HCT116 (cell line): ENCODE measurements at regions not wholly inside any gene's neighbourhood (a gene's known extent, or its start where the extent isn't known, plus 50 kb on each side); places are given as distances from the start of the nearest gene placed in this dataset.

Experiments used
- ATAC-seq: fragments of 200-7000 bp; cut with Tn5 transposase; 2 replicates; pipeline ENCODE4 v1.9.1; 2020; ENCODE audit warnings: mild to moderate bottlenecking, moderate library complexity
- BruUV-seq: library from RNA; stranded (reverse); fragments of 400-500 nt; replicated peaks from 2 replicates; lab custom pipeline; 2021; lab: Mats Ljungman, UMichigan
- CTCF ChIA-PET: fragments of 300-600 bp; sonication (Branson Sonifier 250); formaldehyde crosslinking; loops from one replicate; lab custom pipeline; 2021; ENCODE audit warnings: antibody characterized with exemption; lab: Charles Lee
- POLR2A ChIA-PET: fragments of 300-600, 350-600 bp; sonication (Branson Sonifier 250); formaldehyde crosslinking; loops from one replicate; lab custom pipeline; 2021; ENCODE audit warnings: antibody characterized with exemption; lab: Charles Lee
- RAD21 ChIA-PET, 2 experiments: fragments of 300-600 bp; sonication (Branson Sonifier 250); formaldehyde crosslinking; loops; one replicate each; lab custom pipeline; 2023; ENCODE audit warnings: low total read pairs in 2 of 2; ENCODE audit not compliant: uncharacterized antibody in 2 of 2, unreplicated experiment in 2 of 2, low non-redundant PET in 1 of 2; lab: Charles Lee
- DNase-seq: peaks from one replicate; pipeline ENCODE4 v3.0.0-alpha.2; 2010; ENCODE audit warnings: low read depth, low spot score
- H2AFZ ChIP-seq: fragments of 200-600 bp; shearing (Covaris generic), sonication (generic); 2 replicates; pipeline ENCODE4 v1.6.1; 2017; ENCODE audit warnings: low read depth, mixed run types, mixed read lengths, antibody characterized with exemption, low read length; ENCODE audit not compliant: poor library complexity, severe bottlenecking
- H3K27ac ChIP-seq: 2 replicates; pipeline ENCODE4 v1.5.1; 2012; ENCODE audit warnings: low read depth, low read length
- H3K27me3 ChIP-seq: fragments of 200-600 bp; sonication (generic); 2 replicates; pipeline ENCODE4 v1.6.1; 2016; ENCODE audit warnings: mixed run types, low read length, mixed read lengths; ENCODE audit not compliant: insufficient read depth
- H3K36me3 ChIP-seq, 2 experiments: fragments of 200-500 bp in 1 of 2; fragments of 200-600 bp in 1 of 2; sonication (Bioruptor generic) in 1 of 2; sonication (generic) in 1 of 2; 2 replicates each; pipeline versions ENCODE4 v1.5.1 to v1.6.1; 2014 to 2016; ENCODE audit warnings: low read length in 2 of 2, inconsistent platforms in 1 of 2, mixed read lengths in 1 of 2, mixed run types in 1 of 2; ENCODE audit not compliant: insufficient read depth in 2 of 2, control insufficient read depth in 1 of 2
- H3K4me1 ChIP-seq, 2 experiments: fragments of 200-600 bp in 1 of 2; sonication (generic) in 1 of 2; 2 replicates each; pipeline versions ENCODE4 v1.5.1 to v1.6.1; 2012 to 2017; ENCODE audit warnings: low read length in 2 of 2, inconsistent platforms in 1 of 2, mild to moderate bottlenecking in 1 of 2, mixed read lengths in 1 of 2, mixed run types in 1 of 2, moderate library complexity in 1 of 2; ENCODE audit not compliant: insufficient read depth in 2 of 2, control insufficient read depth in 1 of 2
- H3K4me2 ChIP-seq: fragments of 200-600 bp; sonication (generic); 2 replicates; pipeline ENCODE4 v1.6.1; 2017; ENCODE audit warnings: mixed run types, low read length, mixed read lengths
- H3K4me3 ChIP-seq, 2 experiments: fragments of 200-600 bp in 1 of 2; sonication (generic) in 1 of 2; replicated peaks in 1 of 2; 2 replicates each; pipeline ENCODE4 v1.5.1; 2011 to 2016; ENCODE audit warnings: low read length in 2 of 2, control low read depth in 1 of 2, low read depth in 1 of 2, mild to moderate bottlenecking in 1 of 2, mixed read lengths in 1 of 2, mixed run types in 1 of 2
- H3K79me2 ChIP-seq: fragments of 200-600 bp; sonication (generic); 2 replicates; pipeline ENCODE4 v1.6.1; 2017; ENCODE audit warnings: mild to moderate bottlenecking, mixed run types, low read length, moderate library complexity, mixed read lengths; ENCODE audit not compliant: insufficient read depth
- H3K9ac ChIP-seq: fragments of 200-600 bp; sonication (generic); 2 replicates; pipeline ENCODE4 v1.6.1; 2016; ENCODE audit warnings: low read length, mixed read lengths
- H3K9me2 ChIP-seq: fragments of 200-600 bp; sonication (generic), shearing (Covaris generic); 2 replicates; pipeline ENCODE4 v1.6.1; 2017; ENCODE audit warnings: mixed run types, mild to moderate bottlenecking, moderate library complexity; ENCODE audit not compliant: insufficient read depth
- H3K9me3 ChIP-seq, 2 experiments: fragments of 200-500 bp in 1 of 2; fragments of 200-600 bp in 1 of 2; sonication (Bioruptor generic) in 1 of 2; sonication (generic) in 1 of 2; 2 replicates each; pipeline ENCODE4 v1.6.1; 2014 to 2017; ENCODE audit warnings: low read length in 2 of 2, mixed read lengths in 2 of 2, inconsistent platforms in 1 of 2, low read depth in 1 of 2, mild to moderate bottlenecking in 1 of 2, mixed run types in 1 of 2, moderate library complexity in 1 of 2; ENCODE audit not compliant: control insufficient read depth in 1 of 2, insufficient read depth in 1 of 2
- H4K20me1 ChIP-seq: fragments of 200-600 bp; sonication (generic), shearing (Covaris generic); 2 replicates; pipeline ENCODE4 v1.6.1; 2017; ENCODE audit warnings: mixed run types, mild to moderate bottlenecking, moderate library complexity; ENCODE audit not compliant: insufficient read depth
- CEBPB ChIP-seq: IDR thresholded peaks from 2 replicates; pipeline ENCODE4 v1.6.1; 2012; ENCODE audit warnings: low read depth
- CTCF ChIP-seq, 3 experiments: fragments of 200-600 bp in 1 of 3; sonication (generic) in 1 of 3; IDR thresholded peaks in 2 of 3; conservative IDR thresholded peaks in 1 of 3; 2 replicates each; pipeline ENCODE4 v1.5.1; 2012 to 2017; ENCODE audit warnings: low read depth in 2 of 3, low read length in 2 of 3, antibody characterized with exemption in 1 of 3, borderline replicate concordance in 1 of 3, control low read depth in 1 of 3, mild to moderate bottlenecking in 1 of 3, mixed read lengths in 1 of 3, mixed run types in 1 of 3, moderate library complexity in 1 of 3; ENCODE audit not compliant: insufficient read depth in 1 of 3
- ELF1 ChIP-seq: IDR thresholded peaks from 2 replicates; pipeline ENCODE4 v1.6.1; 2012; ENCODE audit warnings: low read depth, borderline replicate concordance
- FOSL1 ChIP-seq: IDR thresholded peaks from 2 replicates; pipeline ENCODE4 v1.6.1; 2012; ENCODE audit warnings: low read depth
- JUND ChIP-seq: IDR thresholded peaks from 2 replicates; pipeline ENCODE4 v1.6.1; 2012
- MAX ChIP-seq: IDR thresholded peaks from 2 replicates; pipeline ENCODE4 v1.6.1; 2012
- POLR2AphosphoS5 ChIP-seq: IDR thresholded peaks from 2 replicates; pipeline ENCODE4 v1.6.1; 2011; ENCODE audit warnings: mild to moderate bottlenecking, low read depth, low read length, moderate library complexity
- REST ChIP-seq: IDR thresholded peaks from 2 replicates; pipeline ENCODE4 v1.6.1; 2012; ENCODE audit warnings: low read depth
- SP1 ChIP-seq: IDR thresholded peaks from 2 replicates; pipeline ENCODE4 v1.6.1; 2012; ENCODE audit warnings: low read depth
- TCF7L2 ChIP-seq: IDR thresholded peaks from 2 replicates; pipeline ENCODE4 v1.7.0; 2011; ENCODE audit warnings: borderline replicate concordance, inconsistent platforms; ENCODE audit not compliant: insufficient read depth, insufficient read length; ENCODE audit errors: extremely low read depth
- ZBTB33 ChIP-seq: IDR thresholded peaks from 2 replicates; pipeline ENCODE4 v1.6.1; 2011; ENCODE audit warnings: mild to moderate bottlenecking, low read length, moderate library complexity; ENCODE audit not compliant: insufficient replicate concordance; ENCODE audit errors: extremely low read depth
- ZNF274 ChIP-seq: fragments of 200-500 bp; sonication (Bioruptor generic); IDR thresholded peaks from 2 replicates; pipeline ENCODE4 v1.6.1; 2014; ENCODE audit warnings: mild to moderate bottlenecking, low read depth, low read length, inconsistent platforms
- intact Hi-C: fragments of 100-400 bp; cut with micrococcal nuclease; formaldehyde crosslinking; loops from 2 replicates; pipeline ENCODE4 v1.10.0; 2022

GRCh38 chr5:71972777-71973473, 134.3 kb upstream of the MAP1B start:
- intact Hi-C loops: no loop called here
- H3K4me3 ChIP-seq: no peak overlapping the region
- H3K4me2 ChIP-seq: no peak overlapping the region
- no peaks in the 10 kb centered on the region for H3K36me3 ChIP-seq
- H4K20me1 ChIP-seq: no peaks in the 10 kb centered on the region
- H2AFZ ChIP-seq: no peak overlapping the region
- CTCF ChIA-PET: no interaction called here
- DNase-seq (no peak), ATAC-seq (no peak)
- RAD21 ChIA-PET: no interaction called here
- H3K79me2 ChIP-seq: no peaks in the 10 kb centered on the region
- no peaks in the 10 kb centered on the region for H3K9me2 ChIP-seq
- no peaks in the 10 kb centered on the region for H3K4me1 ChIP-seq
- no peak for TF ChIP-seq REST
- no TSS peak for BruUV-seq
- H3K27ac ChIP-seq: no peak overlapping the region
- POLR2A ChIA-PET: no interaction called here
- no peaks in the 10 kb centered on the region for H3K27me3 ChIP-seq
- H3K9me3 ChIP-seq: no peaks in the 10 kb centered on the region
- H3K9ac ChIP-seq: no peak overlapping the region

GRCh38 chr5:71973563-71973962, 133.7 kb upstream of the MAP1B start:
- BruUV-seq: no TSS peak
- DNase-seq: no peak
- Histone ChIP-seq H3K9me3 (no peaks in the 10 kb centered on the region), H3K27me3 (no peaks in the 10 kb centered on the region), H4K20me1 (no peaks in the 10 kb centered on the region), H3K4me3 (no peak overlapping the region), H3K9me2 (no peaks in the 10 kb centered on the region), H3K4me1 (no peaks in the 10 kb centered on the region), H3K9ac (no peak overlapping the region), H3K36me3 (no peaks in the 10 kb centered on the region), H3K27ac (no peak overlapping the region), H3K79me2 (no peaks in the 10 kb centered on the region), H3K4me2 (no peak overlapping the region), H2AFZ (no peak overlapping the region)
- no peak for ATAC-seq
- intact Hi-C loops: no loop called here
- RAD21 ChIA-PET: no interaction called here
- POLR2A ChIA-PET: no interaction called here
- CTCF ChIA-PET: no interaction called here
- no peak for TF ChIP-seq CTCF (IDR thresholded peaks at IDR 0.05 in 2 of 3, conservative IDR thresholded peaks at IDR 0.05 in 1 of 3; ENCODE audit: borderline replicate concordance in 1 of 3, insufficient read depth in 1 of 3, low read depth in 2 of 3, low read length in 2 of 3)
- TF ChIP-seq CEBPB: no peak
- TF ChIP-seq ZNF274: no peak
- no peak for TF ChIP-seq JUND
- no peak for TF ChIP-seq TCF7L2
- no peak for TF ChIP-seq POLR2AphosphoS5
- no peak for TF ChIP-seq SP1
- no peak for TF ChIP-seq MAX
- no peak for TF ChIP-seq FOSL1
- TF ChIP-seq ELF1: no peak
- TF ChIP-seq ZBTB33: no peak
